Right lobe of liver (tissue), 4 donors: ENCODE measurements at regions not wholly inside any gene's neighbourhood (a gene's known extent, or its start where the extent isn't known, plus 50 kb on each side); places are given as distances from the start of the nearest gene placed in this dataset.

ENCODE experiments used
- POLR2A ChIP-seq: fragments of 450-650 bp; IDR thresholded peaks from one replicate; pipeline ENCODE4 v1.6.1; 2017; ENCODE audit warnings: antibody characterized with exemption, mild to moderate bottlenecking
- TF ChIP-seq, protein P1 (sequence below), 4 donors: fragments of 200-600 bp in 3 of 4; fragments of 450-650 bp in 1 of 4; IDR thresholded peaks; one replicate each; pipeline versions ENCODE4 v1.5.1 to v1.8.0; 2016 to 2022; ENCODE audit warnings: antibody characterized with exemption in 4 of 4, mild to moderate bottlenecking in 2 of 4
- donor health status: DM: no; HTN: no; CAD: no.
- donor health status: DM: no; HTN: no; CAD: no.
- donor health status: DM: no; HTN: yes; CAD: no.

GRCh38 chr4:126779436-126780166, 853.2 kb upstream of the INTU start:
- TF ChIP-seq, protein P1, sequence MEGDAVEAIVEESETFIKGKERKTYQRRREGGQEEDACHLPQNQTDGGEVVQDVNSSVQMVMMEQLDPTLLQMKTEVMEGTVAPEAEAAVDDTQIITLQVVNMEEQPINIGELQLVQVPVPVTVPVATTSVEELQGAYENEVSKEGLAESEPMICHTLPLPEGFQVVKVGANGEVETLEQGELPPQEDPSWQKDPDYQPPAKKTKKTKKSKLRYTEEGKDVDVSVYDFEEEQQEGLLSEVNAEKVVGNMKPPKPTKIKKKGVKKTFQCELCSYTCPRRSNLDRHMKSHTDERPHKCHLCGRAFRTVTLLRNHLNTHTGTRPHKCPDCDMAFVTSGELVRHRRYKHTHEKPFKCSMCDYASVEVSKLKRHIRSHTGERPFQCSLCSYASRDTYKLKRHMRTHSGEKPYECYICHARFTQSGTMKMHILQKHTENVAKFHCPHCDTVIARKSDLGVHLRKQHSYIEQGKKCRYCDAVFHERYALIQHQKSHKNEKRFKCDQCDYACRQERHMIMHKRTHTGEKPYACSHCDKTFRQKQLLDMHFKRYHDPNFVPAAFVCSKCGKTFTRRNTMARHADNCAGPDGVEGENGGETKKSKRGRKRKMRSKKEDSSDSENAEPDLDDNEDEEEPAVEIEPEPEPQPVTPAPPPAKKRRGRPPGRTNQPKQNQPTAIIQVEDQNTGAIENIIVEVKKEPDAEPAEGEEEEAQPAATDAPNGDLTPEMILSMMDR (IDR thresholded peaks at IDR 0.05), result no peak
- TF ChIP-seq POLR2A, result no peak
